ENCODE measurements at regions not wholly inside any gene's neighbourhood (a gene's known extent, or its start where the extent isn't known, plus 50 kb on each side); places are given as distances from the start of the nearest gene placed in this dataset.

- no peak overlapping the region for H3K27ac ChIP-seq (ENCODE audit: low read depth)
- no peak for DNase-seq (ENCODE audit: extremely low spot score)
- 35% methylated on average over 8 of the region's 8 CpGs for WGBS
These were observed 536.6 kb downstream of the NPHP4 start for GRCh38 chr1:5455651-5456050.

GRCh38 chr1:5455056-5455455 lies 537.2 kb downstream of the NPHP4 start:
- Histone ChIP-seq H3K27ac (ENCODE audit: low read depth) (no peak overlapping the region), H3K36me3 (ENCODE audit: insufficient read depth) (no peaks in the 10 kb centered on the region), H3K4me3 (ENCODE audit: low read depth, low read length) (no peak overlapping the region), H3K4me1 (ENCODE audit: insufficient read depth) (no peaks in the 10 kb centered on the region)
- DNase-seq (ENCODE audit: extremely low spot score) = no peak
- 51% methylated on average over 9 of the region's 9 CpGs for WGBS

More at GRCh38 chr1:5455651-5456050, 536.6 kb downstream of the NPHP4 start:
- Histone ChIP-seq H3K36me3 (ENCODE audit: insufficient read depth) (no peaks in the 10 kb centered on the region), H3K4me3 (ENCODE audit: low read depth, low read length) (no peak overlapping the region), H3K4me1 (ENCODE audit: insufficient read depth) (no peaks in the 10 kb centered on the region)

GRCh38 chr1:5453347-5453746 lies 538.9 kb downstream of the NPHP4 start:
- H3K36me3 ChIP-seq (ENCODE audit: insufficient read depth) = no peaks in the 10 kb centered on the region
- H3K4me1 ChIP-seq (ENCODE audit: insufficient read depth) = no peaks in the 10 kb centered on the region
- no peak overlapping the region for H3K27ac ChIP-seq (ENCODE audit: low read depth)
- H3K4me3 ChIP-seq (ENCODE audit: low read depth, low read length) = no peak overlapping the region
- DNase-seq (ENCODE audit: extremely low spot score) = no peak
- WGBS = 73% methylated on average over 8 of the region's 8 CpGs

- H3K4me3 ChIP-seq (ENCODE audit: low read depth, low read length) = no peak overlapping the region
- H3K36me3 ChIP-seq (ENCODE audit: insufficient read depth) = no peaks in the 10 kb centered on the region
- H3K27ac ChIP-seq (ENCODE audit: low read depth) = no peak overlapping the region
- no peaks in the 10 kb centered on the region for H3K4me1 ChIP-seq (ENCODE audit: insufficient read depth)
- 68% methylated on average over 11 of the region's 11 CpGs for WGBS
- no peak for DNase-seq (ENCODE audit: extremely low spot score)
These were observed 540.6 kb downstream of the NPHP4 start for GRCh38 chr1:5451671-5452070.

GRCh38 chr1:5448486-5448885 lies 543.7 kb downstream of the NPHP4 start:
- Histone ChIP-seq H3K36me3 (ENCODE audit: insufficient read depth) (no peaks in the 10 kb centered on the region), H3K4me3 (ENCODE audit: low read depth, low read length) (no peak overlapping the region), H3K4me1 (ENCODE audit: insufficient read depth) (no peaks in the 10 kb centered on the region), H3K27ac (ENCODE audit: low read depth) (no peak overlapping the region)
- 73% methylated on average over 6 of the region's 6 CpGs for WGBS
- DNase-seq (ENCODE audit: extremely low spot score) = no peak

- H3K36me3 ChIP-seq (ENCODE audit: insufficient read depth) = no peaks in the 10 kb centered on the region
- 18% methylated on average over 6 of the region's 6 CpGs for WGBS
- DNase-seq (ENCODE audit: extremely low spot score) = peak; percentile 18
- H3K27ac ChIP-seq (ENCODE audit: low read depth) = no peak overlapping the region
- no peak overlapping the region for H3K4me3 ChIP-seq (ENCODE audit: low read depth, low read length)
- no peaks in the 10 kb centered on the region for H3K4me1 ChIP-seq (ENCODE audit: insufficient read depth)
These were observed 544.7 kb downstream of the NPHP4 start for GRCh38 chr1:5447503-5447960.

GRCh38 chr1:5444396-5444795 lies 547.8 kb downstream of the NPHP4 start:
- WGBS = 79% methylated on average over 6 of the region's 6 CpGs
- no peak for DNase-seq (ENCODE audit: extremely low spot score)
- no peaks in the 10 kb centered on the region for H3K36me3 ChIP-seq (ENCODE audit: insufficient read depth)
- no peak overlapping the region for H3K27ac ChIP-seq (ENCODE audit: low read depth)
- no peak overlapping the region for H3K4me3 ChIP-seq (ENCODE audit: low read depth, low read length)
- no peaks in the 10 kb centered on the region for H3K4me1 ChIP-seq (ENCODE audit: insufficient read depth)

- DNase-seq (ENCODE audit: extremely low spot score) = no peak
- H3K36me3 ChIP-seq (ENCODE audit: insufficient read depth) = no peaks in the 10 kb centered on the region
- no peak overlapping the region for H3K4me3 ChIP-seq (ENCODE audit: low read depth, low read length)
- H3K4me1 ChIP-seq (ENCODE audit: insufficient read depth) = no peaks in the 10 kb centered on the region
- whole genome bisulfite sequencing = 89% methylated on average over 2 of the region's 2 CpGs
- H3K27ac ChIP-seq (ENCODE audit: low read depth) = no peak overlapping the region
These were observed 555.4 kb downstream of the NPHP4 start for GRCh38 chr1:5436808-5437207.

GRCh38 chr1:5435414-5435813 lies 556.8 kb downstream of the NPHP4 start:
- no peak for DNase-seq (ENCODE audit: extremely low spot score)
- Histone ChIP-seq H3K4me1 (ENCODE audit: insufficient read depth) (no peaks in the 10 kb centered on the region), H3K27ac (ENCODE audit: low read depth) (no peak overlapping the region), H3K4me3 (ENCODE audit: low read depth, low read length) (no peak overlapping the region), H3K36me3 (ENCODE audit: insufficient read depth) (no peaks in the 10 kb centered on the region)
- 83% methylated on average over 6 of the region's 6 CpGs for WGBS

GRCh38 chr1:5432436-5432835 lies 559.8 kb downstream of the NPHP4 start:
- Histone ChIP-seq H3K4me3 (ENCODE audit: low read depth, low read length) (no peak overlapping the region), H3K4me1 (ENCODE audit: insufficient read depth) (no peaks in the 10 kb centered on the region), H3K27ac (ENCODE audit: low read depth) (no peak overlapping the region), H3K36me3 (ENCODE audit: insufficient read depth) (no peaks in the 10 kb centered on the region)
- WGBS = 80% methylated on average over 5 of the region's 5 CpGs
- DNase-seq (ENCODE audit: extremely low spot score) = no peak

GRCh38 chr1:5430911-5431697 lies 561.1 kb downstream of the NPHP4 start:
- Histone ChIP-seq H3K4me1 (ENCODE audit: insufficient read depth) (no peaks in the 10 kb centered on the region), H3K4me3 (ENCODE audit: low read depth, low read length) (no peak overlapping the region), H3K27ac (ENCODE audit: low read depth) (no peak overlapping the region), H3K36me3 (ENCODE audit: insufficient read depth) (no peaks in the 10 kb centered on the region)
- no peak for DNase-seq (ENCODE audit: extremely low spot score)
- WGBS = 33% methylated on average over 15 of the region's 15 CpGs

GRCh38 chr1:5430136-5430535 lies 562.1 kb downstream of the NPHP4 start:
- Histone ChIP-seq H3K4me3 (ENCODE audit: low read depth, low read length) (no peak overlapping the region), H3K27ac (ENCODE audit: low read depth) (no peak overlapping the region), H3K4me1 (ENCODE audit: insufficient read depth) (no peaks in the 10 kb centered on the region), H3K36me3 (ENCODE audit: insufficient read depth) (no peaks in the 10 kb centered on the region)
- 69% methylated on average over 4 of the region's 4 CpGs for WGBS
- DNase-seq (ENCODE audit: extremely low spot score) = no peak

GRCh38 chr1:5428351-5428750 lies 563.9 kb downstream of the NPHP4 start:
- Histone ChIP-seq H3K4me1 (ENCODE audit: insufficient read depth) (no peaks in the 10 kb centered on the region), H3K36me3 (ENCODE audit: insufficient read depth) (no peaks in the 10 kb centered on the region), H3K27ac (ENCODE audit: low read depth) (no peak overlapping the region), H3K4me3 (ENCODE audit: low read depth, low read length) (no peak overlapping the region)
- WGBS = 72% methylated on average over 7 of the region's 7 CpGs
- no peak for DNase-seq (ENCODE audit: extremely low spot score)

GRCh38 chr1:5427026-5427613 lies 565.1 kb downstream of the NPHP4 start:
- Histone ChIP-seq H3K27ac (ENCODE audit: low read depth) (no peak overlapping the region), H3K36me3 (ENCODE audit: insufficient read depth) (no peaks in the 10 kb centered on the region), H3K4me1 (ENCODE audit: insufficient read depth) (no peaks in the 10 kb centered on the region), H3K4me3 (ENCODE audit: low read depth, low read length) (no peak overlapping the region)
- no peak for DNase-seq (ENCODE audit: extremely low spot score)
- 87% methylated on average over 9 of the region's 9 CpGs for WGBS

Measured in urinary bladder (tissue), 3 donors.